GM18508 (cell line): ENCODE measurements at regions not wholly inside any gene's neighbourhood (a gene's known extent, or its start where the extent isn't known, plus 50 kb on each side); places are given as distances from the start of the nearest gene placed in this dataset.
"Not testable (repeated sequence)": the region's sequence is repeated elsewhere in the genome, so short reads cannot be mapped to it uniquely, and the experiment has no call there.

ENCODE experiments used
- ATAC-seq: cut with Tn5 transposase; IDR thresholded peaks from one replicate; pipeline ENCODE4 v1.9.1; 2021; ENCODE audit warnings: moderate number of reproducible peaks; ENCODE audit not compliant: insufficient read depth, unreplicated experiment

DNA sequence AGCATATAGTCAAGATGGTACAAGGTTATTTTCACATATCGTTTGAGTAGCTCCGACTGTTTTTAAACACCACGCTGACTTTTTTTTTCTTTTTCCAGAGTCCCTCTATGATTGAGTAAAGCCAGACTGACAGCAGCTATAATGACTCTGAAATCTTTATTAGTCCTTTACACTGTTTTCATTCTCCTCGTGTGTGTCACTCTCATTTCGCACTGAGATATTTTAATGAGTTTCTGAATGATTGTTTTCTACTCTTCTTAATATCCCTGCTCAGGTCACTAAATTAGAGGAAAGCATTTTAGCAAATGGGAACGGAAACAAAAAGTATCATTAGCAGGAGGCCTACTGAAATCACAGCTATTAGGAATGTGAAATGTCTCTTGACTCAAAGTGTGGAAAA is 162.3 kb upstream of the MTPN start:
- no peak for ATAC-seq

- no peak for ATAC-seq
Measured at GRCh38 chr7:136138991-136139390, 161.8 kb upstream of the MTPN start.

DNA sequence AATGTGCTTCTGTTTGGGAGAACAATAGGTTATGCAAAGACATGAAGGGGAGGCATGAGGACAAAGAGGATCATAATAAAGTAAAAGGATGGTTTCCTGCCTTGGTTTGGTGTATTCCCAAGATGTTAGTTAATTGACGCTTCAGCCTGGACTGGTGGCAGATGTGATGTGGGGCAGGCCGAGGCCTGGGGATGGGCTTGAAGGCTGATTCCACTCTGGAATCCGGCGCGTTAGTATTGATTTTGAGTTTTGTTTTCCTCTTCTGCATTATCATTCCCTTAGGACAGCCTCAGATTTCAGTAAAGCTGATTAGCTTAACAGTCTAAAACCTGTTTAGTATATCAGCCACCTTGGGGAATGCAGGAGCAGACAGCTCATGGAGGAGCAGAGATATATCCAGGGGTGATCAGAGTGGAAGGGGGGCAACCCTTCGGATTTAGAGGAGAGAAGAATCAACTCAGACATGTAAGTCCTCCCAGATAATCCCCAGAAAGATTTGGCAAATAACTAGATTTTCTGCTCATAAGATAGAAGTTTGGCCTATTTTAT is 159.8 kb upstream of the MTPN start:
- no peak for ATAC-seq

DNA sequence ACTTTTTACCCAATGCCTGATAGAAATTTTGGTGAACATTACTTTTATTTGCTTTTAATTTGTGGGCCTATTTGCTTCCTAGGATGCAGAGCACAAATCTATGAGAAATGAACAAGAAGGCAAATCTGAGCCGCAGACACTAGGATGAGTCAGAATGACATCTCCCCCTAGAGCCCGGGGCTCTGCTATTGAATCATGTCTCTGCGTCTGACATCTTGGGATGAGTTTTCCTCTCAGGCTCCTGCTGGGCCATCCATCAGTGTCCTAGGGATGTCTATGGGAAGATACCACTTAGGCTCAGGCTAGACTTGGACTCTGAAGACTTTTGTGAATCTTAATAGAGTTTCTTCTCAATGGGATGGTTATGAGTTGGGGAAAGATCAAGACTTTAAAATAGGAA is 157.3 kb upstream of the MTPN start:
- no peak for ATAC-seq

- no peak for ATAC-seq
Measured at GRCh38 chr7:136133551-136133950, 156.4 kb upstream of the MTPN start.

DNA sequence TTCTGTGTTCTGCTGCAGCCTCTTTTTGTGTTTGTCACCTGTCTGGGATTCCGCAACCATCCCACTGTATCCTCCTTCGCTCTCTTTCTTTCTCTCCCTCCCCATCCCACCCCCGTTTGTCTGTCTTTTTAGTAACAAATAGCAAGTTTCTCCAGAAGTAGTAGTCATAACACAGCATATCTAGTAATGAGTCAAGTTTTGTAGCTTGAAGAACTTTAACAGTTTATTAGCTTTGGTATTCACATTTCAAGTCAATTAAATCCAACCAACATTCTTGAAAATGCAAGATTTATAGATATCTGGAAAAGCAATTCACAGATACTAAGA is 154.1 kb upstream of the MTPN start:
- ATAC-seq, result no peak

- no peak for ATAC-seq
Measured at GRCh38 chr7:136130511-136131303, 153.5 kb upstream of the MTPN start.

DNA sequence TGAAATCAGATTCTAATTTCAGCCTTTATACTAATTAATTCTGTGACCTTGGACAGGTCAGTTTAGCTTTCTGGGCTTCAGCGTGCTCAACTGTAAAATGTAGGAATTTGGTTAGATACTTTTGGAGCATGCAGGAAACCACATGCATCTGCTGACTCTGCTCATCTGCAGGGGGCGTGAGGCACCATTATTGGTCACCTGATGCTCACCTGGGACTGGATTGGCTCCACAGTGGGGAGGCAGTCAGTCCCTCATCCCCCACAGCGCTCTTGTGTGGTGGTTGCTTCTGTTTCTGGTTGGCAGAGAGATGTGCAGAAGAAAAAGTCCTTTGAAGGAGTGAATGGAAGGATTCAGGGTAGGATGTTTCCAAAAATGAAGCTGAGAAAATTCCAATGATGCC is 150.9 kb upstream of the MTPN start:
- ATAC-seq, result no peak

DNA sequence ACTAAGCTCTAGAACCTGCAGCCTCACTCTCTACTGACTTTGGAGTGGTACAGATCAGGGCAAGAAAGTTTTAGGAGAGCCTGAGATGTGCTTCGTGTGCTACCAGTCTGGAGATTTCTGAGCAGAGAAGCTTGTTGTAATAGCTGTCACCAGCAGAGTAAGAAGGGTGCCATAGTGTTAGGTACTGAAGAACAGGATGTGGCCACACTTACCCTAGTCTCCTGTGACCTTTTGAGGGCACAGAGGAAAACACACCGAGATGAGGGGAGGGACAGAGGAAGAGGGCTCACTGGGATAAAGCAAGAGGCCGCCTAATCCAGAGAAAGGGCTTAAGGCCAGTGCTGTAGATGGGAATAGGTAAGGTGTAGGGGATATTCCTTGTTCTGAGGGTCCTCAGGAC is 146.2 kb upstream of the MTPN start:
- no peak for ATAC-seq

- no peak for ATAC-seq
Measured at GRCh38 chr7:136122026-136122425, 144.9 kb upstream of the MTPN start.

DNA sequence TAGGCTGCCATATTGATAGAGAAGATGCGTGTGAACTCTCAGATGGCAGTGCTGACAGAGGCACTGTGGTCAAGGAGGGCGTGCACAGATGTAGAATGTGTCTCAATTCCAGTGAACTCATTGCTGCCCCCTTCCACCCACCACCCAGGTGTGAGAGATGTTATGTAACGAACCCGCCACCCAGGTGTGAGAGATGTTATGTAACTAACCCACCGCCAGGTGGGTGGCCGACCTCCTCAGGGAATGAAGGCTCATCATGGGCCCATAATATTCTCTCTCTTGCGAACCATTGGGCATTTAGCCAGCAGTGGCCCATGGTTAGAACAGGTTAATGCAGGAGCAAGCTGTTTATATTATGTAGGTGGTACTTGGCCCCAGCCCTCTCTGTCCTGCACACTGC is 140.4 kb upstream of the MTPN start:
- ATAC-seq, result no peak

DNA sequence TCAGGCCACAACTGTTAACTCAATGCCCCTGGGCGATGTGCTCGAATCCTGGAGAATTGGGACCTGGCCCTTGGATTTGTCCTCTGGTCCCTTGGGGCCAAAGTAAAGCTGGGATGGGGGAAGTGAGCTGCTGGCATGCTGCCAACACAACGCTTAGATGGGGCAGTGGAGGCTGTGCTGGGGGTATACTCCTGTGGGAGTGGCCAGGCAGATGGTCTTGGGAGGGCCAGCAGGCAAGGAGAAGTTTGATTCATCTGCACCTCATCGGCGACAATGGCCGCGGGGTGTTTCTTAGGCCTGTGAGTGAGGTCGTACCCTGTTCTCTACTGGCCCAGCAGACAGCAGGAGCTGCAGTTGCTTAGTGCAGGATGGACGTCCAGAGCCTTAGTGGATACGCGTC is 139.0 kb upstream of the MTPN start:
- ATAC-seq, result no peak

DNA sequence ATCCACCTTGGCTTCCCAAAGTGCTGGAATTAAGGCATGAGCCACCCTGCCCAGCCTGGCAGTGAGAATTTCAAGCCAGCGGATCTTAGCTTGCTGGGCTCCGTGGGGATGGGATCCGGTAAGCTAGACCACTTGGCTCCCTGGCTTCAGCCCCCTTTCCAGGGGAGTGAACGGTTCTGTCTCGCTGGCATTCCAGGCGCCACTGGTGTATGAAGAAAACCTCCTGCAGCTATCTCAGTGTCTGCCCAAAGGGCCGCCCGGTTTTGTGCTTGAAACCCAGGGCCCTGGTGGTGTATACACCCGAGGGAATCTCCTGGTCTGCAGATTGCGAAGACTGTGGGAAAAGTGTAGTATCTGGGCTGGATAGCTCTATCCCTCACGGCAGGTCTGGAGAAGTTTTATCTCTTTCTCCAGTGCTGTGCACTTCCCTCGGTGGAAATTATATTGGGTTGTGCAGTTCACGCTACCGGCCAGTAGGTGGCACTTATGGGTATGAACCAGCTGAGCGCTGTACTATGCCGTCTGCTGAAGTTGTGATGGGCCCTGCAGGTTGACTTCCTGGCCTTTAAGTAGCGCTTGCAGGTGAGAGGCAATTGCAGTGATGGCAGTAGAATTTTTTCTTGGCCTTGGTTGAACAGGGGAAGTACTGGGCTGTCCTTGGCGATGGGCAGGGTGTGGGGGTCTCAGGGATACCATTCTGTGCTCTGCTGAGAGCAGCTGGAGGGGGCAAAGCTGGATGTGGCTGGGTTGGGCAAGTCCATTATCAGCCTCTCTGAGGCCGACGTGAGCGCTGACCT is 138.0 kb upstream of the MTPN start:
- ATAC-seq, result peak; percentile 96

DNA sequence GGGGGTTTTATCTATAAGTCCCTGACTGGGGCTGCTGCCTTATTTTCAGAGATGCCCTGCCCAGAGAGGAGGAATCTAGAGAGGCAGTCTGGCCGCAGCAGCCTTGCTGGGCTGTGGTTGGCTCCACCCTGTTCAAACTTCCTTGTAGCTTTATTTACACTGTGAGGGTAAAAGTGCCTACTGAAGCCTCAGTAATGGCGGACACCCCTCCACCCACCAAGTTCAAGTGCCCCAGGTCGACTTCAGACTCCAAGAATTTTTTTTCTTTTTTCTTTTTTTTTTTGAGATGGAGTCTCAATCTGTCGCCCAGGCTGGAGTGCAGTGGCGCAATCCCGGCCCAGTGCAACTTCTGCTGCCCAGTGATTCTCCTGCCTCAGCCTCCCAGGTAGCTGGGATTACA is 137.3 kb upstream of the MTPN start:
- ATAC-seq, result not testable (repeated sequence)

GRCh38 chr7:136109037-136109436 is 131.9 kb upstream of the MTPN start:
- not testable (repeated sequence) for ATAC-seq

GRCh38 chr7:136105191-136105590 is 128.0 kb upstream of the MTPN start:
- ATAC-seq, result no peak

GRCh38 chr7:136104269-136104603 is 127.1 kb upstream of the MTPN start:
- no peak for ATAC-seq

DNA sequence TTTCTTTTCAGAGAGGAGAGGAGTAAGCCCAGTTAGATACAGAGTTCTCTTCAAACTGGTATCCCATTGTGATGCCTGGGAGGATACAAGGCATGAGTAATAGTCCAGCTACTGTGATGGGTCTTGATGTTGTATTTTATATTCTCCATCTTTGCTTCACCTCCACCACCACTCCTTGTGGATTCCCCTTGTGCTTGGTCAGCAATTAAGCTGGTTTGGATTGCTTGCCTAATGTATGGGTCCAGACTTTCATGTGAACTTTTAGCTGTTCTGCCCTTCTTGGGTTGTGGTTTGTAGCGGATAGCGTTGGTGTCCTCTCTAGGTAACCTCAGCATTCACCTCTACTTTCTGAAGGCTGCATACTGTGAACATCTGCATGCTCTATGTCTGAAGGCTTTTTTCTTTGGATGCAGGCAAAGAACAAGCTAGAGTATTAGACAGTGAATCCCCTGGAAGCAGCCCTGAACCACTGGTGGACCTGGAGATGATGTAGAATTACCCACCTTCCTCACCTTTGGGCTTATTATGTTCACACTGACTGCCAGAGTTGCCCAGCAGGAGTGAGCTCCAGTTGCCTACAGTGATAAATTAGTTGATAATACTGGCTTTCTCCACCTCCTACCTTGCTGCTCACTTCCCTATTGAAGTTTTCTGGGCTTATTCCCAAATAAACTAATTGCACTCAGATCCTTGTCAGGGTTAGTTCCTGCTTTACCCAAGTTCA is 126.5 kb upstream of the MTPN start:
- no peak for ATAC-seq

DNA sequence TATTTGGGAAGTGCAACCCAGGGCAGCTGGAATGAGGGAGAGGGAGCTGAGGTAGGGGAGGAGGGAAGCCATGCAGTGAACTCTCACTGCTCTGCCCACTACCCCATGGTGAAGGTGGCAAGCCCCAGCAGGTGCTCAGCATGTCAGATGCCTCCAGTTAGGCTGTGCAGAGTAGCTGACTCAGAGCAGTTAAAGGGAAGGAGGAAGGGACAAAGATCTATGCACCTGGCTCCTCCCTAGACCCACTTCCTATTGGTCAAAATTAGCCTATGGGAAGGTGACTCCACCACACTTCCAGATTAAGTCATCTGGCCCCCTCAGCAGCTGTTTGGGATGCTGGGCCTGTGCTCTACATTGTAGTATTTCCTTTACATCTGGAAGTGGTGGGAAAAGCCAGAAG is 125.7 kb upstream of the MTPN start:
- ATAC-seq, result no peak

GRCh38 chr7:136092714-136093113 is 115.6 kb upstream of the MTPN start:
- not testable (repeated sequence) for ATAC-seq

- no peak for ATAC-seq
Measured at GRCh38 chr7:136087881-136088280, 110.7 kb upstream of the MTPN start.
